GM18505 (cell line): ENCODE measurements at regions not wholly inside any gene's neighbourhood (a gene's known extent, or its start where the extent isn't known, plus 50 kb on each side); places are given as distances from the start of the nearest gene placed in this dataset.
"Not testable (repeated sequence)": the region's sequence is repeated elsewhere in the genome, so short reads cannot be mapped to it uniquely, and the experiment has no call there.

Experiments
- ATAC-seq: cut with Tn5 transposase; IDR thresholded peaks from one replicate; pipeline ENCODE4 v1.9.1; 2021; ENCODE audit not compliant: unreplicated experiment
- POLR2A ChIP-seq: IDR thresholded peaks from 4 replicates; pipeline ENCODE4 v1.6.1; 2011; ENCODE audit warnings: borderline replicate concordance; ENCODE audit not compliant: insufficient read depth, insufficient read length; ENCODE audit errors: extremely low read depth

GRCh38 chrX:69431420-69431819 lies 72.7 kb upstream of the NALF2 start:
- TF ChIP-seq POLR2A, result no peak
- ATAC-seq, result no peak

- TF ChIP-seq POLR2A, result no peak
- no peak for ATAC-seq
These were observed 73.3 kb upstream of the NALF2 start for GRCh38 chrX:69430785-69431184.

GRCh38 chrX:69429339-69430015 lies 74.6 kb upstream of the NALF2 start:
- no peak for ATAC-seq
- no peak for TF ChIP-seq POLR2A

- no peak for ATAC-seq
- TF ChIP-seq POLR2A, result no peak
These were observed 75.9 kb upstream of the NALF2 start for GRCh38 chrX:69428216-69428615.

- no peak for ATAC-seq
- no peak for TF ChIP-seq POLR2A
These were observed 79.2 kb upstream of the NALF2 start for GRCh38 chrX:69424910-69425309.

- no peak for ATAC-seq
These were observed 80.0 kb upstream of the NALF2 start for GRCh38 chrX:69424161-69424560.

GRCh38 chrX:69422208-69422607 lies 81.9 kb upstream of the NALF2 start:
- ATAC-seq, result not testable (repeated sequence)

More at GRCh38 chrX:69424161-69424560, 80.0 kb upstream of the NALF2 start:
- TF ChIP-seq POLR2A, result no peak

GRCh38 chrX:69415698-69416097 lies 88.4 kb upstream of the NALF2 start:
- ATAC-seq, result no peak
- no peak for TF ChIP-seq POLR2A

GRCh38 chrX:69412661-69413060 lies 91.5 kb upstream of the NALF2 start:
- TF ChIP-seq POLR2A, result no peak
- no peak for ATAC-seq

GRCh38 chrX:69398881-69399280 lies 105.2 kb upstream of the NALF2 start:
- no peak for TF ChIP-seq POLR2A
- ATAC-seq, result no peak

GRCh38 chrX:69396916-69397315 lies 107.2 kb upstream of the NALF2 start:
- no peak for ATAC-seq
- no peak for TF ChIP-seq POLR2A

- ATAC-seq, result no peak
- no peak for TF ChIP-seq POLR2A
These were observed 108.8 kb upstream of the NALF2 start for GRCh38 chrX:69395306-69395705.

- no peak for ATAC-seq
- TF ChIP-seq POLR2A, result no peak
These were observed 115.0 kb upstream of the NALF2 start for GRCh38 chrX:69389101-69389501.

- ATAC-seq, result no peak
- TF ChIP-seq POLR2A, result no peak
These were observed 115.6 kb upstream of the NALF2 start for GRCh38 chrX:69388526-69388925.

GRCh38 chrX:69387567-69388487 lies 116.3 kb upstream of the NALF2 start:
- ATAC-seq, result peak; percentile 73
- TF ChIP-seq POLR2A, result no peak

- no peak for TF ChIP-seq POLR2A
- no peak for ATAC-seq
These were observed 117.4 kb upstream of the NALF2 start for GRCh38 chrX:69386681-69387080.
